Neural progenitor cell (in vitro differentiated cells): ENCODE measurements at regions not wholly inside any gene's neighbourhood (a gene's known extent, or its start where the extent isn't known, plus 50 kb on each side); places are given as distances from the start of the nearest gene placed in this dataset.

ENCODE experiments used
- DNase-seq: peaks from one replicate; pipeline ENCODE4 v3.0.0-alpha.2; 2016; ENCODE audit warnings: low spot score
- H2AFZ ChIP-seq: fragments of 200-600 bp; sonication (generic); replicated peaks from 2 replicates; pipeline ENCODE4 v1.6.1; 2016; ENCODE audit warnings: antibody characterized with exemption
- H3F3A ChIP-seq: fragments of 200-600 bp; sonication (generic); 2 replicates; pipeline ENCODE4 v1.6.1; 2016; ENCODE audit warnings: antibody characterized with exemption, low read depth
- H3K27ac ChIP-seq: fragments of 200-600 bp; sonication (generic); 2 replicates; pipeline ENCODE4 v1.5.1; 2016; ENCODE audit warnings: mild to moderate bottlenecking
- H3K27me3 ChIP-seq: fragments of 200-600 bp; sonication (generic); 2 replicates; pipeline ENCODE4 v1.6.1; 2016; ENCODE audit warnings: mild to moderate bottlenecking, moderate library complexity
- H3K36me3 ChIP-seq: fragments of 200-600 bp; sonication (generic); 2 replicates; pipeline ENCODE4 v1.5.1; 2016
- H3K4me1 ChIP-seq: fragments of 200-600 bp; sonication (generic); 2 replicates; pipeline ENCODE4 v1.6.1; 2016; ENCODE audit warnings: mixed run types
- H3K4me2 ChIP-seq: fragments of 200-600 bp; sonication (generic); 2 replicates; pipeline ENCODE4 v1.6.1; 2016
- H3K4me3 ChIP-seq: fragments of 200-600 bp; sonication (generic); 2 replicates; pipeline ENCODE4 v1.5.1; 2016
- H3K79me2 ChIP-seq: fragments of 200-600 bp; sonication (generic); 2 replicates; pipeline ENCODE4 v1.6.1; 2016; ENCODE audit warnings: low read depth
- H3K9ac ChIP-seq: fragments of 200-600 bp; sonication (generic); 2 replicates; pipeline ENCODE4 v1.6.1; 2016
- H3K9me3 ChIP-seq: fragments of 200-600 bp; sonication (generic); 2 replicates; pipeline ENCODE4 v1.5.1; 2016; ENCODE audit warnings: low read depth
- H4K20me1 ChIP-seq: fragments of 200-600 bp; sonication (generic); 2 replicates; pipeline ENCODE4 v1.6.1; 2016; ENCODE audit warnings: low read depth
- H3K27ac Mint-ChIP-seq: 3 replicates; pipeline ENCODE4 v1.8.0; 2021; ENCODE audit warnings: mixed read lengths
- H3K27me3 Mint-ChIP-seq: 2 replicates; pipeline ENCODE4 v1.8.0; 2022; ENCODE audit warnings: low read depth, mild to moderate bottlenecking, inconsistent platforms, moderate library complexity, mixed read lengths; ENCODE audit not compliant: insufficient read depth
- H3K36me3 Mint-ChIP-seq: 3 replicates; pipeline ENCODE4 v1.8.0; 2021; ENCODE audit warnings: mixed read lengths
- H3K4me1 Mint-ChIP-seq: 3 replicates; pipeline ENCODE4 v1.8.0; 2021; ENCODE audit warnings: mixed read lengths
- H3K4me3 Mint-ChIP-seq: 3 replicates; pipeline ENCODE4 v1.8.0; 2021; ENCODE audit warnings: mild to moderate bottlenecking, moderate library complexity, mixed read lengths
- H3K9me3 Mint-ChIP-seq: 3 replicates; pipeline ENCODE4 v1.8.0; 2020; ENCODE audit warnings: mixed read lengths
- EZH2 ChIP-seq: fragments of 200-600 bp; sonication (generic); IDR thresholded peaks from 2 replicates; pipeline ENCODE4 v1.6.1; 2017; ENCODE audit warnings: antibody characterized with exemption, mild to moderate bottlenecking, moderate library complexity
- EZH2phosphoT487 ChIP-seq: fragments of 200-600 bp; sonication (generic); IDR thresholded peaks from 2 replicates; pipeline ENCODE4 v1.6.1; 2017; ENCODE audit warnings: antibody characterized with exemption
- TF ChIP-seq, protein P1 (sequence below): fragments of 200-600 bp; sonication (generic); IDR thresholded peaks from 2 replicates; pipeline ENCODE4 v1.5.1; 2017; ENCODE audit warnings: antibody characterized with exemption, mild to moderate bottlenecking

DNA sequence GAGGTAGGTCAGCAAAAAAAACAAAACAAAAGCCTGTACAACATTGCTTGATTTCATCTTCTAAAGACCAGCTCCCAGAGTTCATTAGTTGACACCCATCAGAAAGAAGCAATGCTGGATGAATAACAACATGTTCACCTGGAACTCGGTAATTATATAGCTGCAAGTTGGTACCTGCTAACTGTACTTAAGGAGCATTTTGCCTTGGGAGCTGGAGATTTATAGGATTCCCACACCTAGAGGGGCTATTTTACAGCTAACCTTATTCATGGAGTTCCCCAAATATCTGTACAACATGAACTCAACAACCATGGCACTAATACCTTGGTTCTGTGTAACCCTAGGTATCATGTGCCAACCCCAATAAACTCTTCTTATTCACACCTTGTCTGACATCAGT, 281.1 kb upstream of the NCKAP5 start:
- no peak overlapping the region for H3K4me2 ChIP-seq
- H3K9ac ChIP-seq, result no peak overlapping the region
- DNase-seq, result no peak
- H3F3A ChIP-seq, result no peaks in the 10 kb centered on the region
- H3K27ac ChIP-seq, result no peak overlapping the region
- H2AFZ ChIP-seq, result no peak overlapping the region
- Mint-ChIP-seq H3K9me3 (peaks cover 20% of the 10 kb centered on the region), H3K27me3 (peaks cover 7% of the 10 kb centered on the region), H3K27ac (no peak overlapping the region), H3K36me3 (no peaks in the 10 kb centered on the region), H3K4me1 (peaks cover 7% of the 10 kb centered on the region), H3K4me3 (no peak overlapping the region)
- no peaks in the 10 kb centered on the region for H3K27me3 ChIP-seq
- no peaks in the 10 kb centered on the region for H3K36me3 ChIP-seq
- H3K79me2 ChIP-seq, result no peaks in the 10 kb centered on the region
- H3K4me3 ChIP-seq, result no peak overlapping the region
- H3K9me3 ChIP-seq, result peaks cover 11% of the 10 kb centered on the region
- H3K4me1 ChIP-seq, result no peaks in the 10 kb centered on the region
- no peak for TF ChIP-seq EZH2
- TF ChIP-seq, protein P1, sequence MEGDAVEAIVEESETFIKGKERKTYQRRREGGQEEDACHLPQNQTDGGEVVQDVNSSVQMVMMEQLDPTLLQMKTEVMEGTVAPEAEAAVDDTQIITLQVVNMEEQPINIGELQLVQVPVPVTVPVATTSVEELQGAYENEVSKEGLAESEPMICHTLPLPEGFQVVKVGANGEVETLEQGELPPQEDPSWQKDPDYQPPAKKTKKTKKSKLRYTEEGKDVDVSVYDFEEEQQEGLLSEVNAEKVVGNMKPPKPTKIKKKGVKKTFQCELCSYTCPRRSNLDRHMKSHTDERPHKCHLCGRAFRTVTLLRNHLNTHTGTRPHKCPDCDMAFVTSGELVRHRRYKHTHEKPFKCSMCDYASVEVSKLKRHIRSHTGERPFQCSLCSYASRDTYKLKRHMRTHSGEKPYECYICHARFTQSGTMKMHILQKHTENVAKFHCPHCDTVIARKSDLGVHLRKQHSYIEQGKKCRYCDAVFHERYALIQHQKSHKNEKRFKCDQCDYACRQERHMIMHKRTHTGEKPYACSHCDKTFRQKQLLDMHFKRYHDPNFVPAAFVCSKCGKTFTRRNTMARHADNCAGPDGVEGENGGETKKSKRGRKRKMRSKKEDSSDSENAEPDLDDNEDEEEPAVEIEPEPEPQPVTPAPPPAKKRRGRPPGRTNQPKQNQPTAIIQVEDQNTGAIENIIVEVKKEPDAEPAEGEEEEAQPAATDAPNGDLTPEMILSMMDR, result no peak
- no peak for TF ChIP-seq EZH2phosphoT487
- H4K20me1 ChIP-seq, result no peaks in the 10 kb centered on the region

DNA sequence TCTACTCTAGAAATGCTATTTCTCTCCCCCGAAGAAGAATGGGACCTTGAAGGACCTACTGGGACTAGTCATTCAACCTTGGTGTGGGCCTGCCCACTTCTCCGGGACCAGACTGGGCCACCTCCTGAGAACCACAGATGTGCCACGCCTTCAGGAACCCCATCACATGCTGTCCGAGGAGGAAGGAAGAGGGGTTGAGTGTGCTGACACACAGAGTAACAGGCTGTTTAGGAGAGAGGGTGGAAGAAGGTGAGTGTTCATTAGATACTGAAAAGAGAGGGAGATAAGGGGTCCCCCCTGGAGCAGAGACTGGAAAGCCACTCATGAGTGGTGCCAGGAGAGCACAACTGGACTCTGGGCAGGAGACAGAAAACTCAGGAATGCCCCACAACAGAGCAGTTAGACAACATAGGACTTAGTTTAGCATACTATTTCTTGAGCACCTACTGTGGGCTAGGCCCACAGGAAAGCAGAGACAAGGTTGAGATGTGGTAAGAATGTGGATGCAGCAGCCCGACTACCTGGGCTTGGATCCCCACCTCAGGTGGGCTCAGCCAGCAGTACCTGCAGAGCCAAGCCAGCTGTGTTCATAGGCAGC, 286.4 kb upstream of the NCKAP5 start:
- peaks cover 9% of the 10 kb centered on the region for H3K4me1 Mint-ChIP-seq
- Histone ChIP-seq H3K9ac (no peak overlapping the region), H3F3A (peaks cover 4% of the 10 kb centered on the region), H3K4me1 (no peaks in the 10 kb centered on the region), H3K79me2 (no peaks in the 10 kb centered on the region), H3K4me2 (no peak overlapping the region), H3K4me3 (no peak overlapping the region), H3K9me3 (peaks cover 11% of the 10 kb centered on the region), H3K27me3 (no peaks in the 10 kb centered on the region), H2AFZ (no peak overlapping the region), H3K27ac (no peak overlapping the region), H4K20me1 (no peaks in the 10 kb centered on the region), H3K36me3 (no peaks in the 10 kb centered on the region)
- H3K27ac Mint-ChIP-seq, result no peak overlapping the region
- peaks cover 28% of the 10 kb centered on the region for H3K9me3 Mint-ChIP-seq
- H3K4me3 Mint-ChIP-seq, result no peak overlapping the region
- H3K27me3 Mint-ChIP-seq, result peaks cover 7% of the 10 kb centered on the region
- DNase-seq, result no peak
- TF ChIP-seq, protein P1, result no peak
- no peak for TF ChIP-seq EZH2
- no peak for TF ChIP-seq EZH2phosphoT487
- no peaks in the 10 kb centered on the region for H3K36me3 Mint-ChIP-seq

DNA sequence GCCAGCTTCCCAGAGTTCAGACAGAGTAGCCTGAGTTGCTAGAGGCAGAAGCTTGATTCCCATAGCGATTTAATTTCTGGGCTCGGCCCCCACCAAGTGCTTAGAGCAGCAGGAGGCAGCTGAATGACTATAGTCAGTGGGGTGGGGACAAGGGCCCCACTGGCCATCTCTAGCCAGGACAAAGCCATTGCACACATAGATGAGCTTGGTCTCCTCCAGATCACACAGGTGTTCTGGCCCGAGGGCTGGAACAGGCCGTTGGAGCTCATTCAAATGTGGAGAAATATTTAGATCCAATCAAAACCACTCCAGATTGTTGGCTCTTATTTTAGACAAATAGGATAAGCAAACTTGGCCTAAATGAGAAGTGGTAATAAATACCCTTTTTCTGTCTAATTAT, 287.3 kb upstream of the NCKAP5 start:
- H3K4me1 Mint-ChIP-seq, result peaks cover 11% of the 10 kb centered on the region

More for the DNA sequence above, 287.3 kb upstream of the NCKAP5 start:
- H4K20me1 ChIP-seq, result no peaks in the 10 kb centered on the region
- no peak overlapping the region for H3K27ac ChIP-seq
- no peaks in the 10 kb centered on the region for H3K4me1 ChIP-seq
- H2AFZ ChIP-seq, result no peak overlapping the region
- no peak for DNase-seq
- no peak overlapping the region for H3K9ac ChIP-seq
- no peak for TF ChIP-seq EZH2
- TF ChIP-seq EZH2phosphoT487, result no peak
- TF ChIP-seq, protein P1, result no peak
- no peaks in the 10 kb centered on the region for H3K36me3 ChIP-seq
- peaks cover 4% of the 10 kb centered on the region for H3F3A ChIP-seq
- Mint-ChIP-seq H3K27me3 (peaks cover 7% of the 10 kb centered on the region), H3K4me3 (no peak overlapping the region), H3K27ac (no peak overlapping the region), H3K9me3 (peaks cover 28% of the 10 kb centered on the region), H3K36me3 (no peaks in the 10 kb centered on the region)
- no peak overlapping the region for H3K4me2 ChIP-seq
- H3K9me3 ChIP-seq, result peaks cover 11% of the 10 kb centered on the region
- no peaks in the 10 kb centered on the region for H3K27me3 ChIP-seq
- H3K4me3 ChIP-seq, result no peak overlapping the region
- H3K79me2 ChIP-seq, result no peaks in the 10 kb centered on the region
